ENCODE measurements at regions not wholly inside any gene's neighbourhood (a gene's known extent, or its start where the extent isn't known, plus 50 kb on each side); places are given as distances from the start of the nearest gene placed in this dataset.

GRCh38 chr1:30101016-30101415, 622.4 kb downstream of the MATN1 start:
- TF ChIP-seq MAX (IDR thresholded peaks at IDR 0.05; ENCODE audit: low read depth, low read length) (no peak), CTCF (IDR thresholded peaks at IDR 0.05; ENCODE audit: low read depth, low read length) (no peak)

Data from NB4 (cell line).